H9 (cell line): ENCODE measurements at regions not wholly inside any gene's neighbourhood (a gene's known extent, or its start where the extent isn't known, plus 50 kb on each side); places are given as distances from the start of the nearest gene placed in this dataset.

Experiments used
- DNase-seq: peaks from one replicate; pipeline ENCODE4 v3.0.0-alpha.2; 2017
- H2AFZ ChIP-seq: one replicate; pipeline ENCODE4 v1.6.1; 2013; ENCODE audit warnings: mild to moderate bottlenecking, low read length, control low read depth, moderate library complexity
- H2AK5ac ChIP-seq: 2 replicates; pipeline ENCODE4 v1.6.1; 2013; ENCODE audit warnings: low read length, control low read depth, mixed read lengths; ENCODE audit not compliant: insufficient read length
- H2BK120ac ChIP-seq: one replicate; pipeline ENCODE4 v1.6.1; 2013; ENCODE audit warnings: low read depth, mild to moderate bottlenecking, low read length, control low read depth, inconsistent platforms; ENCODE audit not compliant: poor library complexity, severe bottlenecking
- H2BK12ac ChIP-seq: 2 replicates; pipeline ENCODE4 v1.6.1; 2013; ENCODE audit warnings: low read length, control low read depth, mixed read lengths, low read depth; ENCODE audit not compliant: insufficient read length
- H2BK15ac ChIP-seq: 2 replicates; pipeline ENCODE4 v1.6.1; 2013; ENCODE audit warnings: low read depth, low read length, control low read depth
- H2BK20ac ChIP-seq: one replicate; pipeline ENCODE4 v1.6.1; 2013; ENCODE audit warnings: low read depth, mild to moderate bottlenecking, low read length, control low read depth, inconsistent platforms; ENCODE audit not compliant: poor library complexity, severe bottlenecking
- H2BK5ac ChIP-seq: 2 replicates; pipeline ENCODE4 v1.6.1; 2013; ENCODE audit warnings: low read length, control low read depth, mixed read lengths; ENCODE audit not compliant: insufficient read length
- H3K14ac ChIP-seq: 2 replicates; pipeline ENCODE4 v1.6.1; 2013; ENCODE audit warnings: low read length, control low read depth; ENCODE audit not compliant: insufficient read depth
- H3K18ac ChIP-seq: 2 replicates; pipeline ENCODE4 v1.6.1; 2013; ENCODE audit warnings: low read depth, mild to moderate bottlenecking, mixed read lengths, low read length, control low read depth; ENCODE audit not compliant: insufficient read length
- H3K23ac ChIP-seq: 2 replicates; pipeline ENCODE4 v1.6.1; 2013; ENCODE audit warnings: low read length, control low read depth, mixed read lengths, low read depth; ENCODE audit not compliant: insufficient read length
- H3K23me2 ChIP-seq: 2 replicates; pipeline ENCODE4 v1.6.1; 2013; ENCODE audit warnings: low read depth, mild to moderate bottlenecking, mixed read lengths, low read length, control low read depth; ENCODE audit not compliant: insufficient read length, poor library complexity, severe bottlenecking
- H3K27ac ChIP-seq: 2 replicates; pipeline ENCODE4 v1.5.1; 2013; ENCODE audit warnings: low read length, control low read depth, mixed read lengths, low read depth; ENCODE audit not compliant: insufficient read length
- H3K27me3 ChIP-seq: 2 replicates; pipeline ENCODE4 v1.6.1; 2013; ENCODE audit warnings: low read length, control low read depth, inconsistent platforms; ENCODE audit not compliant: insufficient read depth
- H3K4ac ChIP-seq: 2 replicates; pipeline ENCODE4 v1.6.1; 2013; ENCODE audit warnings: low read depth, mild to moderate bottlenecking, control low read depth, inconsistent platforms, low read length, moderate library complexity
- H3K4me1 ChIP-seq: 2 replicates; pipeline ENCODE4 v1.6.1; 2013; ENCODE audit warnings: low read length, control low read depth, inconsistent platforms; ENCODE audit not compliant: insufficient read depth
- H3K4me2 ChIP-seq: 2 replicates; pipeline ENCODE4 v1.6.1; 2013; ENCODE audit warnings: low read length, control low read depth, mixed read lengths; ENCODE audit not compliant: insufficient read length, insufficient read depth
- H3K56ac ChIP-seq: 2 replicates; pipeline ENCODE4 v1.6.1; 2013; ENCODE audit warnings: low read depth, mild to moderate bottlenecking, mixed read lengths, low read length, control low read depth; ENCODE audit not compliant: insufficient read length
- H3K79me1 ChIP-seq: 2 replicates; pipeline ENCODE4 v1.6.1; 2013; ENCODE audit warnings: low read depth, mild to moderate bottlenecking, moderate library complexity, low read length, control low read depth, inconsistent platforms; ENCODE audit not compliant: insufficient read depth, poor library complexity, severe bottlenecking
- H3K79me2 ChIP-seq: 2 replicates; pipeline ENCODE4 v1.6.1; 2013; ENCODE audit warnings: low read length, control low read depth, inconsistent platforms; ENCODE audit not compliant: insufficient read depth
- H3K9ac ChIP-seq: 2 replicates; pipeline ENCODE4 v1.6.1; 2013; ENCODE audit warnings: low read length, control low read depth, mixed read lengths; ENCODE audit not compliant: insufficient read length; ENCODE audit errors: extremely low read depth
- H3K9me3 ChIP-seq: one replicate; pipeline ENCODE4 v1.6.1; 2013; ENCODE audit warnings: low read depth, low read length, inconsistent platforms; ENCODE audit not compliant: control insufficient read depth
- H3T11ph ChIP-seq: one replicate; pipeline ENCODE4 v1.6.1; 2013; ENCODE audit warnings: mild to moderate bottlenecking, low read length, control low read depth, inconsistent platforms
- H4K20me1 ChIP-seq: one replicate; pipeline ENCODE4 v1.6.1; 2013; ENCODE audit not compliant: control insufficient read depth, insufficient read length, insufficient read depth
- H4K5ac ChIP-seq: 2 replicates; pipeline ENCODE4 v1.6.1; 2013; ENCODE audit warnings: low read depth, mild to moderate bottlenecking, mixed read lengths, low read length, control low read depth; ENCODE audit not compliant: insufficient read length
- H4K8ac ChIP-seq: replicated peaks from 2 replicates; pipeline ENCODE4 v1.6.1; 2013; ENCODE audit warnings: low read length, control low read depth, mixed read lengths, low read depth; ENCODE audit not compliant: insufficient read length
- H4K91ac ChIP-seq: 2 replicates; pipeline ENCODE4 v1.6.1; 2013; ENCODE audit warnings: low read depth, mild to moderate bottlenecking, moderate library complexity, mixed read lengths, low read length, control low read depth; ENCODE audit not compliant: insufficient read length
- H3K27ac Mint-ChIP-seq, 3 experiments: 2 replicates in 2 of 3; 3 replicates in 1 of 3; pipeline ENCODE4 v1.8.0; 2020 to 2021; ENCODE audit warnings: mixed read lengths in 3 of 3, mild to moderate bottlenecking in 1 of 3, moderate library complexity in 1 of 3
- H3K27me3 Mint-ChIP-seq: 2 replicates; pipeline ENCODE4 v1.8.0; 2021; ENCODE audit warnings: low read depth, mild to moderate bottlenecking, moderate library complexity, mixed read lengths
- H3K36me3 Mint-ChIP-seq, 3 experiments: 2 replicates in 2 of 3; 3 replicates in 1 of 3; pipeline ENCODE4 v1.8.0; 2020 to 2021; ENCODE audit warnings: low read depth in 3 of 3, mixed read lengths in 3 of 3; ENCODE audit not compliant: insufficient read depth in 1 of 3
- H3K4me1 Mint-ChIP-seq, 2 experiments: 2 replicates each; pipeline ENCODE4 v1.8.0; 2020; ENCODE audit warnings: mixed read lengths in 2 of 2
- H3K4me3 Mint-ChIP-seq, 2 experiments: 2 replicates in 1 of 2; 3 replicates in 1 of 2; pipeline ENCODE4 v1.8.0; 2020 to 2021; ENCODE audit warnings: mild to moderate bottlenecking in 2 of 2, mixed read lengths in 2 of 2, moderate library complexity in 1 of 2
- H3K9me3 Mint-ChIP-seq, 2 experiments: 2 replicates in 1 of 2; 3 replicates in 1 of 2; pipeline ENCODE4 v1.8.0; 2020; ENCODE audit warnings: mild to moderate bottlenecking in 2 of 2, mixed read lengths in 2 of 2, moderate library complexity in 1 of 2
- CTCF ChIP-seq: fragments of 200-600 bp; sonication (generic); conservative IDR thresholded peaks from 3 replicates; pipeline ENCODE4 v1.8.0; 2021; ENCODE audit warnings: antibody characterized with exemption, mild to moderate bottlenecking
- WGBS: extraction: QIAGEN DNeasy Blood & Tissue Kit; methylation state at CpG from one replicate; pipeline ENCODE4 v1.1.7; 2013; ENCODE audit warnings: missing lambda C conversion rate, low lambda C conversion rate, mixed read lengths; ENCODE audit not compliant: insufficient read length; ENCODE audit errors: extremely low coverage; 5-methylcytosine and 5-hydroxymethylcytosine counted together

DNA sequence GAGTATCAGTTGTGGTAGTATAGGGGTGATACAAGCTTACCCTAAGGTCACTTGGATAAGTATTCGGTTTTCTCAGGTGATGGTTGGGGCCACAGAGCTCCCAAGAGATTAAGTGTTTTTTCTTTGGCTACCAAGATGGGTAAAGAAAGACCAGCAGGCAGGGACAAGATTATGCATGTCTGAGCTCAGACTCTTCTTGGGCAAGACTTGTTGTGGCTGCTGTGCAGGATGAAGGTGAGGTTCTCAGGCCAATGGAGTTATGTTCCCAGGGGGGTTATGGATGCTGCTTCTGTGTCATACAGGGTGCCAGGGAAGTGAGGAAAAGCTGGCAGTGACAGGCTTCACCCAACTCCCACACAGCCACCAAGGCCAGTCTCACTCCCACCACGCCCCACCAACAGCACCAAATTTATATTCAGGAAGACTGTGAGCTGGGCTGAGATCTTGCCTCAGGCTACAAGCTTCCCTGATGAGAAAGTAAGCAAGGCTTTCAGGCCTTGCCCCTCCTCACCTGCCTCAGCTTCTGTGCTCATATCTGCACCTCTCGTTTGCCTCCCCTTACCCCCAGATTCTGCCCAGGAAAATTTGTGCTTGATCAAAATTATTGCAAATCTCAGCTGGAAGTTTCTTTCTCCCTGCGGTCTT is 511.8 kb upstream of the SLITRK1 start:
- peak overlapping the region in 1 of 3 experiments; percentile 7; a peak in 1 of 7 replicates for H3K27ac Mint-ChIP-seq
- Histone ChIP-seq H3T11ph (no peak overlapping the region), H3K27me3 (no peaks in the 10 kb centered on the region), H3K23me2 (no peaks in the 10 kb centered on the region), H2AFZ (no peak overlapping the region), H3K79me1 (no peaks in the 10 kb centered on the region), H2AK5ac (no peak overlapping the region), H3K79me2 (no peaks in the 10 kb centered on the region), H2BK120ac (no peak overlapping the region), H4K91ac (no peak overlapping the region), H3K4ac (no peak overlapping the region), H4K20me1 (no peaks in the 10 kb centered on the region), H3K4me1 (no peaks in the 10 kb centered on the region), H3K9ac (no peak overlapping the region), H4K8ac (no peak overlapping the region), H3K56ac (no peak overlapping the region), H2BK12ac (no peak overlapping the region), H3K27ac (no peak overlapping the region), H2BK20ac (no peak overlapping the region), H3K4me2 (no peak overlapping the region), H2BK15ac (no peak overlapping the region), H3K14ac (no peak overlapping the region), H2BK5ac (no peak overlapping the region), H4K5ac (no peak overlapping the region), H3K9me3 (peaks cover 6% of the 10 kb centered on the region), H3K18ac (no peak overlapping the region), H3K23ac (no peak overlapping the region)
- no peak for DNase-seq
- peaks cover 0 to 8% (median 6%) of the 10 kb centered on the region in 3 experiments; a peak in 6 of 7 replicates for H3K36me3 Mint-ChIP-seq
- no peak for TF ChIP-seq CTCF
- H3K9me3 Mint-ChIP-seq: peaks cover 10 to 13% of the 10 kb centered on the region in 2 experiments
- no CpG with 5 or more reads among the region's 4 CpGs for WGBS
- peaks cover 0 to 3% of the 10 kb centered on the region in 2 experiments; a peak in 1 of 4 replicates for H3K4me1 Mint-ChIP-seq
- H3K4me3 Mint-ChIP-seq: no peak overlapping the region
- H3K27me3 Mint-ChIP-seq: no peaks in the 10 kb centered on the region
